HEK293T (cell line): ENCODE measurements at regions not wholly inside any gene's neighbourhood (a gene's known extent, or its start where the extent isn't known, plus 50 kb on each side); places are given as distances from the start of the nearest gene placed in this dataset.

ENCODE experiments used
- HDGF ChIP-seq: fragments of 450-650 bp; IDR thresholded peaks from 2 replicates; pipeline ENCODE4 v1.6.1; 2017; ENCODE audit warnings: antibody characterized with exemption, borderline replicate concordance
- TARDBP ChIP-seq: fragments of 450-650 bp; IDR thresholded peaks from 2 replicates; pipeline ENCODE4 v1.6.1; 2016

DNA sequence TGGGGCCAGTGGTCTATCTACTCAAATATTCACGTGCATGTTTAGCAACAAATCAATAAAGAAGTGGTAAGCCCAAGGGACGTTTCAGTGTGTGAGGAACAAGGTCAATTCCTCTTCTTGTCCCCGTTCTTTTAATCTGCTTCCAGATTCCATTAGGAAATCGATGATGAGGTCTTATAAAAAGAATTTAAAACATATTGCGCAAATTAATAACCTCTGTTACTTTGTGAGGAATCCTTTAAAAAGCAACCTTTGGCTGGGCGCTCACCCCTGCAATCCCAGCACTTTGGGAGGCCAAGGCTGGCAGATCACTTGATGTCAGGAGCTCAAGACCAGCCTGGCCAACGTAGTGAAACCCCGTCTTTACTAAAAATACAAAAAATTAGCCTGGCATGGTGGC, 113.0 kb upstream of the TMPRSS2 start:
- TF ChIP-seq HDGF (no peak), TARDBP (no peak)
